Colonic mucosa (tissue), 4 donors: ENCODE measurements at regions not wholly inside any gene's neighbourhood (a gene's known extent, or its start where the extent isn't known, plus 50 kb on each side); places are given as distances from the start of the nearest gene placed in this dataset.

Experiments
- DNase-seq: peaks from one replicate; pipeline ENCODE4 v3.0.0-alpha.2; 2020
- H3K27ac ChIP-seq: fragments of 200-600 bp; one replicate; pipeline ENCODE4 v1.8.0; 2021
- H3K27me3 ChIP-seq: fragments of 200-600 bp; one replicate; pipeline ENCODE4 v1.8.0; 2021
- H3K36me3 ChIP-seq: fragments of 200-600 bp; one replicate; pipeline ENCODE4 v1.8.0; 2021
- H3K4me1 ChIP-seq: fragments of 200-600 bp; one replicate; pipeline ENCODE4 v1.8.0; 2021; ENCODE audit warnings: mild to moderate bottlenecking
- H3K4me3 ChIP-seq: fragments of 200-600 bp; one replicate; pipeline ENCODE4 v1.8.0; 2021
- H3K9ac ChIP-seq, 2 donors: one replicate each; pipeline ENCODE4 v1.7.0; 2013; ENCODE audit warnings: control low read depth in 2 of 2, low read depth in 2 of 2, low read length in 2 of 2
- H3K9me3 ChIP-seq: fragments of 200-600 bp; one replicate; pipeline ENCODE4 v1.8.0; 2021
- intact Hi-C: fragments of 100-400 bp; cut with DNase I; formaldehyde crosslinking; loops from one replicate; pipeline ENCODE4 v1.14.1; 2022
- TF ChIP-seq, protein P1 (sequence below): fragments of 200-600 bp; IDR thresholded peaks from one replicate; pipeline ENCODE4 v1.8.0; 2022; ENCODE audit warnings: antibody characterized with exemption, mild to moderate bottlenecking
- donor health status: healthy.
- donor health status: DM: no; HTN: no; CAD: no.
- donor health status: DM: no; HTN: no; CAD: no.

DNA sequence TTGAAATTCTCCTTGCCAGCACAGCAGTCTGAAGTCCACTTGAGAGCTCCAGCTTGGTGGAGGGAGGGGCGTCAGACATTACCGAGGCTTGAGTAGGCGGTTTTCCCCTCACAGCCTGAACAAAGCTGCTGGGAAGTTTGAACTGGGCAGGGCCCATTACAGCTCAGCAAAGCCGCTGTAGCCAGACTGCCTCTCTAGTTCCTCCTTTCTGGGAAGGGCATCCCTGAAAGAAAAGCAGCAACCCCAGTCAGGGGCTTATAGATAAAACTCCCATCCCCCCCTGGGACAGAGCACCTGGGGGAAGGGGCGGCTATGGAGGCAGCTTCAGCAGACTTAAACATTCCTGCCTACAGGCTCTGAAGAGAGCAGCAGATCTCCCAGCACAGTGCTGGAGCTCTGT, 325.3 kb downstream of the GJA1 start:
- no peak for DNase-seq
- H3K4me3 ChIP-seq: no peak overlapping the region
- no peak overlapping the region for H3K27ac ChIP-seq
- H3K36me3 ChIP-seq: no peaks in the 10 kb centered on the region
- H3K27me3 ChIP-seq: no peaks in the 10 kb centered on the region
- no peak overlapping the region for H3K9ac ChIP-seq
- TF ChIP-seq, protein P1, sequence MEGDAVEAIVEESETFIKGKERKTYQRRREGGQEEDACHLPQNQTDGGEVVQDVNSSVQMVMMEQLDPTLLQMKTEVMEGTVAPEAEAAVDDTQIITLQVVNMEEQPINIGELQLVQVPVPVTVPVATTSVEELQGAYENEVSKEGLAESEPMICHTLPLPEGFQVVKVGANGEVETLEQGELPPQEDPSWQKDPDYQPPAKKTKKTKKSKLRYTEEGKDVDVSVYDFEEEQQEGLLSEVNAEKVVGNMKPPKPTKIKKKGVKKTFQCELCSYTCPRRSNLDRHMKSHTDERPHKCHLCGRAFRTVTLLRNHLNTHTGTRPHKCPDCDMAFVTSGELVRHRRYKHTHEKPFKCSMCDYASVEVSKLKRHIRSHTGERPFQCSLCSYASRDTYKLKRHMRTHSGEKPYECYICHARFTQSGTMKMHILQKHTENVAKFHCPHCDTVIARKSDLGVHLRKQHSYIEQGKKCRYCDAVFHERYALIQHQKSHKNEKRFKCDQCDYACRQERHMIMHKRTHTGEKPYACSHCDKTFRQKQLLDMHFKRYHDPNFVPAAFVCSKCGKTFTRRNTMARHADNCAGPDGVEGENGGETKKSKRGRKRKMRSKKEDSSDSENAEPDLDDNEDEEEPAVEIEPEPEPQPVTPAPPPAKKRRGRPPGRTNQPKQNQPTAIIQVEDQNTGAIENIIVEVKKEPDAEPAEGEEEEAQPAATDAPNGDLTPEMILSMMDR: no peak
- intact Hi-C loops: no loop called here
- H3K9me3 ChIP-seq: no peaks in the 10 kb centered on the region
- H3K4me1 ChIP-seq: no peaks in the 10 kb centered on the region

DNA sequence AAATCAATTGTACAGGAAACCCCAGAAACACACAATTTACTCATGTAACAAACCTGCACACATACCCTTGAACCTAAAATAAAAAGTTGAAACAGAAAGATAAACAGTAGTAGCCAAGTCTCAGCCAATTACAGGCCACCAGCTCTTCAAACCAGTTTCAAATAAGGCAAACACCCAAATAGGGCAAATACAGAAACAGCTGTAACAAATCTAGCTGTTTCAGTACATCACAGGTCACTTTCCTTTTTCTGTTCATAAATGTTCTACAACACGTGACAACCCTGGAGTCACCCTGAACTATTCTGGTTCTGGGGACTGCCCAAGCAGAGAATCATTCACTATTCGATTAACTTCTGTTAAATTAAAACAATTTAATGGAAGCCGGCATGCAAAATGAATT, 329.0 kb downstream of the GJA1 start:
- H3K4me1 ChIP-seq: no peaks in the 10 kb centered on the region
- H3K4me3 ChIP-seq: no peak overlapping the region
- intact Hi-C loops: no loop called here
- H3K9me3 ChIP-seq: no peaks in the 10 kb centered on the region
- TF ChIP-seq, protein P1: no peak
- H3K27ac ChIP-seq: no peak overlapping the region
- DNase-seq: no peak
- H3K36me3 ChIP-seq: no peaks in the 10 kb centered on the region
- no peak overlapping the region for H3K9ac ChIP-seq
- H3K27me3 ChIP-seq: no peaks in the 10 kb centered on the region

DNA sequence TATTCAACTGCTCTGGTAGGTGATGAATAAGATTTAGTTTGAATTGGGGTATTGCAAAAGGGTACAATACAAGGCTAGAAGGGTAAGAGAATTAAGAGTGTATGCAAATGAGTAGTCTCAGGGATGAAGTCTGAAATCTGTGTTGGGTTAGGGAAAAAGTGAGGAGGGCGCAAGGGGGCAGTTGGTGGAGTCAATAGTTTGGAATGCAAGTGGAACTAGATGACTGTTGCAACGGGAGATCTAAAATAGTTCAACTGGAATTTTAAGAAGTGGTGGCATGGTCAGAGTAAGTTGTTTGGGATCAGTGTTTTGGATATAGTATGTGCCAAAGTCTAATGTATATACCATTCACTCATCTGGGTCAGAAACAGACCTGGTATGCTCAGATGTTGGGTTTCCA, 329.6 kb downstream of the GJA1 start:
- H3K27me3 ChIP-seq: no peaks in the 10 kb centered on the region
- no peak overlapping the region for H3K4me3 ChIP-seq
- intact Hi-C loops: no loop called here
- no peaks in the 10 kb centered on the region for H3K36me3 ChIP-seq
- no peak for DNase-seq
- no peak overlapping the region for H3K27ac ChIP-seq
- H3K9me3 ChIP-seq: no peaks in the 10 kb centered on the region
- TF ChIP-seq, protein P1: no peak
- H3K9ac ChIP-seq: no peak overlapping the region
- no peaks in the 10 kb centered on the region for H3K4me1 ChIP-seq

DNA sequence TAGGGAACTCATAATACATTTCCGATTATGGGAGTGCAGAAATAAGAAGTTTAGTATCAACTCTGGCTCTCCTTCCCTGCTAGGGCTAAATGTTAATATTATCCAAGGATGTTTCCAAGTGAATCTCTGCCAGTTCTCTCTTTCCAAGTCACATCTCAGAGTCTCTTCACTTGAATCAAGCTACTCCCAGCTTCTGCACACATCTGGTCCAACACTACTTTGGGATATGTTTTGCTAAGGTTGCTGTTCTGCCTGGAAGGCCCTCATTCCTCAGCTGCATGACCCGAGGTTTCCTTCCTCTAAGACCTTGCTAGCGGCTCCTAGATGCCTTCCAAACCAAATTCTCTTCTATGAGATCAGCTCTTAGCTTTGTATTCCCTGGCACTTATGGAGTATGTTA, 331.8 kb downstream of the GJA1 start:
- intact Hi-C loops: no loop called here
- Histone ChIP-seq H3K4me1 (no peaks in the 10 kb centered on the region), H3K27ac (no peak overlapping the region), H3K36me3 (no peaks in the 10 kb centered on the region), H3K4me3 (no peak overlapping the region), H3K27me3 (no peaks in the 10 kb centered on the region), H3K9me3 (no peaks in the 10 kb centered on the region), H3K9ac (no peak overlapping the region)
- DNase-seq: no peak
- TF ChIP-seq, protein P1: no peak

DNA sequence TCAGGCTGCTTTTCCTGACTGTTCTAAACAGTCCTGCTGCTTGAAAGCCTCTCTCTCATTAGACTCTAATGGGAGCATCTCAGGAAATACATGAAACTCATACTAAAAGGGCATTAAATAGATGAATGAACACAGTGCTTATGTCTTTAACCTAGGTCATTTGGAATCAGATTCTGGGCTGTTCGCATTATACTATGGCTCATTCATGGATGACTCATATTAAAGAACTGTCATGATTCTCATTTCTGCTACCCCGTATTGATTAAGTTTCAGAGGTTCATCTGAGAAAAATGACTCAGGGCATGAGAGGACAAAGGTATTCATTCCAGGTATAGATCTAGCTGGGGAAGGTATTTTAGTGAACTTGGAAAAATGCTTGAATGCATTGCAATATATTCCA, 335.5 kb downstream of the GJA1 start:
- H3K9me3 ChIP-seq: no peaks in the 10 kb centered on the region
- no peaks in the 10 kb centered on the region for H3K36me3 ChIP-seq
- H3K4me3 ChIP-seq: no peak overlapping the region
- intact Hi-C loops: no loop called here
- H3K9ac ChIP-seq: no peak overlapping the region
- no peaks in the 10 kb centered on the region for H3K27me3 ChIP-seq
- H3K27ac ChIP-seq: no peak overlapping the region
- TF ChIP-seq, protein P1: no peak
- H3K4me1 ChIP-seq: no peaks in the 10 kb centered on the region
- no peak for DNase-seq
